ENCODE measurements at regions not wholly inside any gene's neighbourhood (a gene's known extent, or its start where the extent isn't known, plus 50 kb on each side); places are given as distances from the start of the nearest gene placed in this dataset.
A peak's percentile ranks its signal among the peaks of the same experiment; 100 is the strongest.

DNA sequence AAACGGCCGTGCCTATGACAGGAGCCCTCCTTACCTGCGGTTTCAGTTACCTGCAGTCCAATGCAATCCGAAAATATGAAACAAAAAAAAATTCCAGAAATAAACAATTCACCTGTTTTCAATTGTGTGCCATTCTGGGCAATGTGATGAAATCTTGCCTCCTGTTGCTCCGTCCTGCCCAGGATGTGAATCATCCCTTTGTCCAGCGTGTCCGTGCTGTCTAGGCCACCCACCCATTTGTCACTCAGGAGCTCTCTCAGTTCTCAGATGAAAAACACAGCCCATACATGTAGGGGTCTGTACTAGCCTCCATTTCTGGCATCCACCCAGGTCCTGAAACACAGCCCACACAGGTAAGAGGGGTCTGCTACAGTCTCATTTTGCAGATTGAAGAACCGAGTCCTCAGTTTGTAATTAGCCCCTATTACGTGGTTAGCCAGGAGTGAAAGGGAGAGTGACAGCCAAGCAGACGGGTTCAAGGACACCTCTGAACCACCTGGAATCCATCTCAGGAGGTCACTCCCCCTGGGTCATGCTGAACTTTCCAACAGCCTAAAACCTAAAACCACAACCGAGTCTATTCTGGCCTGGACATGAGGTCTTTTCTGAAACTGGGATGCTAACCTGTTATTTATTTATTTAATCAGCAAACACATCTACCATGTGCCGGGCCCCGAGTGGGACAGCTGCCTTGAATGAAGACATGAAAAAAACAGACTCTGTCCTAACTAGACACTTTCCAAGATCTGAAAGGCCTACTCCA, 317.2 kb downstream of the SHANK2 start (continued):
- TF ChIP-seq, protein P1, sequence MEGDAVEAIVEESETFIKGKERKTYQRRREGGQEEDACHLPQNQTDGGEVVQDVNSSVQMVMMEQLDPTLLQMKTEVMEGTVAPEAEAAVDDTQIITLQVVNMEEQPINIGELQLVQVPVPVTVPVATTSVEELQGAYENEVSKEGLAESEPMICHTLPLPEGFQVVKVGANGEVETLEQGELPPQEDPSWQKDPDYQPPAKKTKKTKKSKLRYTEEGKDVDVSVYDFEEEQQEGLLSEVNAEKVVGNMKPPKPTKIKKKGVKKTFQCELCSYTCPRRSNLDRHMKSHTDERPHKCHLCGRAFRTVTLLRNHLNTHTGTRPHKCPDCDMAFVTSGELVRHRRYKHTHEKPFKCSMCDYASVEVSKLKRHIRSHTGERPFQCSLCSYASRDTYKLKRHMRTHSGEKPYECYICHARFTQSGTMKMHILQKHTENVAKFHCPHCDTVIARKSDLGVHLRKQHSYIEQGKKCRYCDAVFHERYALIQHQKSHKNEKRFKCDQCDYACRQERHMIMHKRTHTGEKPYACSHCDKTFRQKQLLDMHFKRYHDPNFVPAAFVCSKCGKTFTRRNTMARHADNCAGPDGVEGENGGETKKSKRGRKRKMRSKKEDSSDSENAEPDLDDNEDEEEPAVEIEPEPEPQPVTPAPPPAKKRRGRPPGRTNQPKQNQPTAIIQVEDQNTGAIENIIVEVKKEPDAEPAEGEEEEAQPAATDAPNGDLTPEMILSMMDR (conservative IDR thresholded peaks at IDR 0.05; ENCODE audit: low read depth in 2 of 2), result no peak
- TF ChIP-seq EZH2 (IDR thresholded peaks at IDR 0.05; ENCODE audit: low read depth, unreplicated experiment), result no peak
- TF ChIP-seq POLR2AphosphoS5 (IDR thresholded peaks at IDR 0.05; ENCODE audit: low read depth), result no peak
- TF ChIP-seq, protein P2, sequence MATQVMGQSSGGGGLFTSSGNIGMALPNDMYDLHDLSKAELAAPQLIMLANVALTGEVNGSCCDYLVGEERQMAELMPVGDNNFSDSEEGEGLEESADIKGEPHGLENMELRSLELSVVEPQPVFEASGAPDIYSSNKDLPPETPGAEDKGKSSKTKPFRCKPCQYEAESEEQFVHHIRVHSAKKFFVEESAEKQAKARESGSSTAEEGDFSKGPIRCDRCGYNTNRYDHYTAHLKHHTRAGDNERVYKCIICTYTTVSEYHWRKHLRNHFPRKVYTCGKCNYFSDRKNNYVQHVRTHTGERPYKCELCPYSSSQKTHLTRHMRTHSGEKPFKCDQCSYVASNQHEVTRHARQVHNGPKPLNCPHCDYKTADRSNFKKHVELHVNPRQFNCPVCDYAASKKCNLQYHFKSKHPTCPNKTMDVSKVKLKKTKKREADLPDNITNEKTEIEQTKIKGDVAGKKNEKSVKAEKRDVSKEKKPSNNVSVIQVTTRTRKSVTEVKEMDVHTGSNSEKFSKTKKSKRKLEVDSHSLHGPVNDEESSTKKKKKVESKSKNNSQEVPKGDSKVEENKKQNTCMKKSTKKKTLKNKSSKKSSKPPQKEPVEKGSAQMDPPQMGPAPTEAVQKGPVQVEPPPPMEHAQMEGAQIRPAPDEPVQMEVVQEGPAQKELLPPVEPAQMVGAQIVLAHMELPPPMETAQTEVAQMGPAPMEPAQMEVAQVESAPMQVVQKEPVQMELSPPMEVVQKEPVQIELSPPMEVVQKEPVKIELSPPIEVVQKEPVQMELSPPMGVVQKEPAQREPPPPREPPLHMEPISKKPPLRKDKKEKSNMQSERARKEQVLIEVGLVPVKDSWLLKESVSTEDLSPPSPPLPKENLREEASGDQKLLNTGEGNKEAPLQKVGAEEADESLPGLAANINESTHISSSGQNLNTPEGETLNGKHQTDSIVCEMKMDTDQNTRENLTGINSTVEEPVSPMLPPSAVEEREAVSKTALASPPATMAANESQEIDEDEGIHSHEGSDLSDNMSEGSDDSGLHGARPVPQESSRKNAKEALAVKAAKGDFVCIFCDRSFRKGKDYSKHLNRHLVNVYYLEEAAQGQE (IDR thresholded peaks at IDR 0.05; ENCODE audit: unreplicated experiment), result no peak
- TF ChIP-seq CREB1 (CRISPR knock-in tag; IDR thresholded peaks at IDR 0.05; ENCODE audit: low read depth), result no peak
- TF ChIP-seq NANOG (IDR thresholded peaks at IDR 0.05; ENCODE audit: borderline replicate concordance), result no peak

DNA sequence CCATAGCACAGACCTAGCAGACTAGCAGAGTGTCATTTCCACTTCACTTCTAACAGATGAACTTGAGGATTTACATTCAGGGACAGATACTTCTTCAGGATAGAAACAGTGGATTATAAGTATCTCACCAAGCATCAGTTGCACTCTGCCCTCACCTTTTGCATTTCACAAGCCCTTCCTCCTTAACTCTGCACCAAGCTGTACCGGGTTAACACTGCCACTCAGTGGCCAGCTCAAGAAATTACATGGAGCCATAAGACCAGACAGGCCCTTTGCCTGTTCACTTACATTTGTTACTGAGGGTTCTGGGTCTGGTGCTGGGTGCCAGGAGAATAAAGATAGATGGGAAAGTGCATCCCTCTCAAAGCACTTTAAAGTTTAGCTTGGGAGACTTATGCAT, 309.8 kb downstream of the SHANK2 start:
- H2AFZ ChIP-seq, result no peak overlapping the region
- Mint-ChIP-seq H3K4me1 (peaks cover 3% of the 10 kb centered on the region), H3K4me3 (no peak overlapping the region), H3K36me3 (ENCODE audit: low read depth) (peaks cover 75% of the 10 kb centered on the region), H3K9me3 (peaks cover 57% of the 10 kb centered on the region), H3K27me3 (ENCODE audit: insufficient read depth, low read depth, poor library complexity) (peaks cover 5% of the 10 kb centered on the region), H3K27ac (no peak overlapping the region)
- TF ChIP-seq, protein P1 (conservative IDR thresholded peaks at IDR 0.05; ENCODE audit: low read depth in 2 of 2), result peak; percentile 66 to 74
- TF ChIP-seq NANOG (IDR thresholded peaks at IDR 0.05; ENCODE audit: borderline replicate concordance), result no peak
- H3K27me3 ChIP-seq (ENCODE audit: insufficient read depth), result no peaks in the 10 kb centered on the region
- ATAC-seq, result peak; percentile 43; the same call in 1 of the 3 replicates
- no peak overlapping the region for H3K4me2 ChIP-seq
- DNase-seq (ENCODE audit: low spot score), result peak; percentile 32
- no peak overlapping the region for H3K4me3 ChIP-seq
- no peaks in the 10 kb centered on the region; the same call in 1 of the 2 replicates for H4K20me1 ChIP-seq (replicated peaks; ENCODE audit: insufficient read depth)
- no peaks in the 10 kb centered on the region for H3K4me1 ChIP-seq (ENCODE audit: insufficient read depth)
- H3K27ac ChIP-seq (ENCODE audit: low read depth), result no peak overlapping the region
- H3K79me2 ChIP-seq (replicated peaks; ENCODE audit: insufficient read depth), result no peaks in the 10 kb centered on the region; the same call in 1 of the 2 replicates
- no peaks in the 10 kb centered on the region for H3F3A ChIP-seq (replicated peaks; ENCODE audit: low read depth)
- no peaks in the 10 kb centered on the region for H3K36me3 ChIP-seq (ENCODE audit: insufficient read depth)
- no peaks in the 10 kb centered on the region for H3K9me2 ChIP-seq (ENCODE audit: insufficient read depth)

Data from GM23338 (cell line).